WTC11 (cell line): ENCODE measurements at regions not wholly inside any gene's neighbourhood (a gene's known extent, or its start where the extent isn't known, plus 50 kb on each side); places are given as distances from the start of the nearest gene placed in this dataset.

Experiments used
- CTCF ChIP-seq: fragments of 200-600 bp; IDR thresholded peaks from 2 replicates; pipeline ENCODE4 v1.8.0; 2022; ENCODE audit warnings: antibody characterized with exemption
- NFYB ChIP-seq: sonication (generic); formaldehyde crosslinking; conservative IDR thresholded peaks from 2 replicates; pipeline ENCODE4 v1.8.0; 2022; ENCODE audit warnings: low read depth, missing genetic modification reagents
- STAT6 ChIP-seq: sonication (generic); formaldehyde crosslinking; conservative IDR thresholded peaks from 2 replicates; pipeline ENCODE4 v1.8.1; 2023; ENCODE audit warnings: mild to moderate bottlenecking, low read depth, missing genetic modification reagents, moderate library complexity
- TF ChIP-seq, protein P1 (sequence below): sonication (generic); formaldehyde crosslinking; IDR thresholded peaks from 2 replicates; pipeline ENCODE4 v1.8.1; 2023; ENCODE audit warnings: mild to moderate bottlenecking, missing genetic modification reagents, moderate library complexity

- no peak for TF ChIP-seq STAT6 (CRISPR knock-in tag)
- no peak for TF ChIP-seq CTCF
- TF ChIP-seq NFYB (CRISPR knock-in tag), result no peak
- TF ChIP-seq, protein P1, sequence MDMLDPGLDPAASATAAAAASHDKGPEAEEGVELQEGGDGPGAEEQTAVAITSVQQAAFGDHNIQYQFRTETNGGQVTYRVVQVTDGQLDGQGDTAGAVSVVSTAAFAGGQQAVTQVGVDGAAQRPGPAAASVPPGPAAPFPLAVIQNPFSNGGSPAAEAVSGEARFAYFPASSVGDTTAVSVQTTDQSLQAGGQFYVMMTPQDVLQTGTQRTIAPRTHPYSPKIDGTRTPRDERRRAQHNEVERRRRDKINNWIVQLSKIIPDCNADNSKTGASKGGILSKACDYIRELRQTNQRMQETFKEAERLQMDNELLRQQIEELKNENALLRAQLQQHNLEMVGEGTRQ (CRISPR knock-in tag), result no peak
Observed at GRCh38 chr1:165116732-165117131, 239.8 kb downstream of the LMX1A start.
